HG03159 (cell line): ENCODE measurements at regions not wholly inside any gene's neighbourhood (a gene's known extent, or its start where the extent isn't known, plus 50 kb on each side); places are given as distances from the start of the nearest gene placed in this dataset.

Source experiments
- ATAC-seq: cut with Tn5 transposase; IDR thresholded peaks from one replicate; pipeline ENCODE4 v1.9.1; 2021; ENCODE audit warnings: mild to moderate bottlenecking, moderate library complexity; ENCODE audit not compliant: unreplicated experiment

GRCh38 chr9:73742412-73742811, 590.7 kb downstream of the ANXA1 start:
- ATAC-seq, result no peak

GRCh38 chr9:73743826-73744225, 592.2 kb downstream of the ANXA1 start:
- no peak for ATAC-seq

- no peak for ATAC-seq
Measured at GRCh38 chr9:73745598-73745997, 593.9 kb downstream of the ANXA1 start.

DNA sequence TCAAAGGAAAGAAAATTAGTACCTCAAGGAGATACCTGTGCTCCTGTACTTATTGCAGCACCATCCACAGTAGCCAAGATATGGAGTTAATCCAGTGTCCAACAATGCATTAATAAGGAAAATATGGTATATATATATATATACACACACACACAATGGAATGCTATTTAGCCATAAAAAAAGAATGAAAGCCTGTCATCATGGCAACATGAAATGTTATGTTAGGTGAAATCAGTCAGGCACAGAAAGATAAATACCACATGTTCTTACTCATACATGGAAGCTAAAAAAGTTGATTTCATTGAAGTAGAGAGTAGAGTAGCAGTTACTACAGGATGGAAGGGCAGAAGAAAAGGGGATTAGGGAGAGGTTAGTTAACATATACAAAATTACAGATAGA, 601.5 kb downstream of the ANXA1 start:
- no peak for ATAC-seq

DNA sequence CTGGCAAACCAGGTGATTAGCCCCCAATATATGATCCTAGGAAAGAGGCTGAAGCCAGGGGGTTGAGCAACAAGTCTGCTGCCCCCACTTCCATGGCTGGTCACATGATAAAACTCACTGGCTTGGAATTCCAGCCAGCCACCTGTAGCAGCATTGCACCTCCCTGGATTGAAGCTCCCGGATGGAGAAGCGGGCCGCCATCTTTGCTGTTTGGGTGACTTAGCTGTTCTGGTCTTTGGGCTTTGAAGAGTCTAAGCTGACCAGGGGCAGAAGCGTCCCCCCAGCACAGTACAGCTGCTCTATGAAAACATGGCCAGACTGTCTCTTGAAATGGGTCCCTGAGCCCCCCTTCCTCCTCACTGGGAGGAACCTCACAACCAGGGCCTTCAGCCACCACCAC, 610.2 kb downstream of the ANXA1 start:
- ATAC-seq, result no peak

- ATAC-seq, result no peak
Measured at GRCh38 chr9:73773896-73774295, 622.2 kb downstream of the ANXA1 start.

DNA sequence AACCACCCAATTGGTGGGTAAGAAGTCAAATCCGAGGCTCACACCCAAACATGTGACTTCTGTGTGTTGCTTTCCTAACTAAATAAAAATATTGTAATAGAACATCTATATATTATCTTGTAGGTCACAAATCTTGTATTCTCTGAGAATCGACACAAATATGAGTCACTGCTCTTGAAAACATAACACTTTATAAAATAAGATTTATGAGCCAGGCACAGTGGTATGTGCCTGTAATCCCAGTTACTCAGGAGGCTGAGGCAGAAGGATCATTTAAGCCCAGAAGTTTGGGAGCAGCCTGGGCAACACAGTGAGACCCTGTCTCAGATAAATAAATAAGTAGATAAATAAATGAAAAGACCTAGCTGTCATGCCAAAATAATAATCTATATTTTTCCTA, 624.1 kb downstream of the ANXA1 start:
- no peak for ATAC-seq

DNA sequence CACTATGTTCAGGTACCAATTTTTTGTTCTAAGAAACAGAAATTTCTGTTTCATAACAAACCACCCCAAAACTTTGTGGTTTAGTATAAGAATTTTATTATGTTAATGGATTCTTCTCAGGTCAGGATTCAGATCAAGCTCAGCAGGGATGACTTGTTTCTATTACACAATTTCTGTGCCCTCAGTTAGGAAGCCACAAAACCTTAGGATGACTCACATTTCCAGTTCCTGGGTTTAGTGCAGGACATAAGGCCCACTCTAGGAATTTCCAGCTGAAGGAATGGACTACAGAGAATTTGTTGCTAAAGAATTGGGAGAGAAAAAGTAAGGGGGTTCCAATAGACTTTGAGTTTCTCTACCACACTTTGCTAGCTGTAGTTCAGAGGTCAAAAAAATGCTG, 629.3 kb downstream of the ANXA1 start:
- no peak for ATAC-seq

DNA sequence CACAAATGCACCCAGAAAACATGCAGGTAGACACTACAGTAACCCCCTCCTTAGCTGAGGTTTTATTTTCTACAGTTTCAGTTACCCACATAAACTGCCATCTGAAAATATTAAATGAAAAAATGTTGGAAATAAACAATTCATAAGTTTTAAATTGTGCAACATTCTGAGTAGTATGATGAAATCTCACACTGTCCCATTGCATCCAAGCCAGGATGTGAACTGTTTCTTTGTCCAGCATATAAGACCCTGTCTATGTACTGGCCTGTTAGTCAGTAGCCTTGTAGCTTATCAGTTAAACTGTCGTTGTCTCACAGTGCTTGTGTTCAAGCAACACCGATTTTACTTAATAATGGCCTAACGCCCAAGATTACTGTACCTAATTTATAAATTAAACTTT, 630.5 kb downstream of the ANXA1 start:
- no peak for ATAC-seq

- ATAC-seq, result no peak
Measured at GRCh38 chr9:73799446-73799845, 647.8 kb downstream of the ANXA1 start.

- no peak for ATAC-seq
Measured at GRCh38 chr9:73805111-73805510, 653.4 kb downstream of the ANXA1 start.

GRCh38 chr9:73805853-73806458, 654.3 kb downstream of the ANXA1 start:
- ATAC-seq, result no peak

DNA sequence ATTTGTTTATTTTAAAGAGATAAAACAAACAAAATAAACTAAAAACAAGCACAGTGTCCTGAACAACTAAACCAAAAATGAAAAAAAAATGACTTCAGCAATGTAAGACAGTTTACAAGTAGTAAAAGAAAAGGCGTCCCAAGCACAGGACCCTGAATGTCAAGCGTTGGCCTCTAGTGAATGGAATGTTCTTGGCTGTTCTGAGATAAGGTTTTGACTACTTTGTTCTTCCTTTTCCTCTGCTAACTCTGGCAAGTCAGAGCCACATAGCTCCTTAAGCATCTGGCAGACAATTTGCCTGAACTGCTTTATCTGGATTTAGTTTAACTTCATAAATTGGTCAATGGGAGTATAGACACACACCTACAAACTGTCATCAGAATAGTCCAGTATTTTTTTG, 655.2 kb downstream of the ANXA1 start:
- ATAC-seq, result no peak

DNA sequence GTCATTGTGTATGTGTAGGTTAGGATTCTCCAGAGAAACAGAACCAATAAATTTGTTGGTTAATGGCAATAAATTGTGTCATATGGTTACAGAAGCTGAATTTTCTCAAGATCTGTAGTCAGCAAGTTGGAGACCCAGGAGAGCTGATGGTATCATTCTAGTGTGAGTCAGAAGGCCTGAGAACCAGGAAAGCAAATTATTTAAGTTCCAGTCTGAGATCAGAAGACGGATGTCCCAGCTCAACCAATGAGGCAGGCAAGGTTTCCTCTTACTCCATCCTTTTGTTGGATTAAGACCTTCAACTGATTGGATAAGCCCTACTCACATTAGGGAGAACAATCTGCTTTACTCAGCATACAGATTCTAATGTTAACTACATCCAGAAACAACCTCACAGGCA, 656.3 kb downstream of the ANXA1 start:
- no peak for ATAC-seq

GRCh38 chr9:73810585-73811215, 659.0 kb downstream of the ANXA1 start:
- ATAC-seq, result no peak

- no peak for ATAC-seq
Measured at GRCh38 chr9:73813546-73813945, 661.9 kb downstream of the ANXA1 start.

DNA sequence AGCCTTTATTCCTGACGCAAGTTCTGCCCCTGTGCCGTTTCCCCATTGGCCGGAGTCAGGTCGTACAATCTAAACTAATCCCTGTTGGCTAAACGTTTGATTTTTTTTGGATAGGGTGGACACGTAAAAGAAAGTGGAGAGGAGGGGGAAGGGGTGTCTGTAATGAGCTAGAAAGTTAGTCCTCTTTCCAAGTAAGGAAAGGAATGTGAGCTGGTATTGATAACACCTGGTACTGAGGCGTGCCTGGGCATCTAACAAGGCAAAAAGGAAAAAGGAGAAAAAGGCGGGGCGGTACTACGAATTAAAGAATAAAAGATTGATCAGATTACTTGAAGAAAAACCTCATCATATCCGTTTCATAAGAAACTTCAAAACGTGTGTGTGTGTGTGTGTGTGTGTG, 665.2 kb downstream of the ANXA1 start:
- ATAC-seq, result no peak

- no peak for ATAC-seq
Measured at GRCh38 chr9:73824671-73825070, 672.5 kb upstream of the RORB start.

GRCh38 chr9:73838871-73839270, 658.3 kb upstream of the RORB start:
- ATAC-seq, result no peak

DNA sequence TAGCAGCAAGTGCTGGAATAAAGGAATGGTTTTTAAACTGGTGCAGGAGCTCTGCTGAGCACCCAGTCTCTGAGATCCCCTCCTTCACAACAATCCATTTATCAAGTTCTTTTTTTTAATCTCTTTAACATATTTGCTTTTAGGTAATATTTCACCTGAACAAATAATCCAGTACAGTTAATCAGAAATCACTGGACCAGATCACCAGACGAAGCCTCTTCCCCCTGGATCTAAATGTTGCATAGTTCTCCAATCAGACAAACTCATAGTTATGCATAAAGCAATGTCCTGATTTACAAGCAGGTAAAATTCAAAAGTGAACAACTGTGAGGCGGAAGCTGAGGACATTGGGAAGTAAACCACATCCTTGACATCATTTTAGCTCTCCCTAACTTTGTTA, 657.7 kb upstream of the RORB start:
- ATAC-seq, result no peak

DNA sequence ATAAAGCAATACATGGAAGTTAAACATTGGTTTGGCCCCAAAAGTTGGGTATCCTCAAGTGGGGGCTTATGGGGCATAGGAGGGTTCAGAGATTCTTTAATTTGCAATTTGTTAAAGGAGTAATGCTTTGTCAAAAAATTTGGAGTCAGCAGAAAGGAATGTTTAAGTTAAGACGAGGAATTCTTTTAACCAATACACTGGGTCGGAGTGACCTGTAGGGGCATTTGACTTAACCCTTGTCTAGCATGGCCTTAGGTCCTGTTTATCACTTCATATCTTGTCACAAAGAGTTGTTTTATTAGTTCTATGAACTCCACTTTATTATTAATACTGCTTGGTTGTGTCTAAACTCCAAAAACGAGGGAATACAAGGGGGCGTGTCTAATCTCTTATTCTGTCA, 656.1 kb upstream of the RORB start:
- no peak for ATAC-seq

DNA sequence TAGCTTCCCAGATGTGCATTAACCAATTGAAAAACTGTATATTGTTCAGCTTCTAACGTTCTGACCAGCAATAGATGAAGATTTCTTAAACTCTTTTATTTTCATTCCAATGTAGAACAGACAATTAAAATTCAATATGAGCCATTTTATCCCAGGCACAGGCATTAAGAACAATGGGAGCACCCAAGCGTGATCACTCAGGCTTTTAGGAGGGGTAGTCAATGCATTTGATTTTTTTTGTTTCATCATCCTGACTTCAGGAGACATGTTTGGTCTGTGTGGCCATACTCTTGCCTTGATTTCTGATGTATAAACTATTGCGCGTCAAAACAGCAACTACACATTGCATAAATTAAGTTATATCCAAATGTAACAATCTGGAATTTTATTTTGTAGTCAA, 653.0 kb upstream of the RORB start:
- no peak for ATAC-seq

GRCh38 chr9:73845539-73845938, 651.6 kb upstream of the RORB start:
- ATAC-seq, result peak; percentile 71
